Activated naive CD4-positive, alpha-beta T cell treated with Interleukin-2 at 50 U/mL for 16 hours (primary cell): ENCODE measurements at regions not wholly inside any gene's neighbourhood (a gene's known extent, or its start where the extent isn't known, plus 50 kb on each side); places are given as distances from the start of the nearest gene placed in this dataset.
"Not testable (repeated sequence)": the region's sequence is repeated elsewhere in the genome, so short reads cannot be mapped to it uniquely, and the experiment has no call there.

ENCODE experiments used
- DNase-seq: peaks from one replicate; pipeline ENCODE4 v3.0.0-alpha.2; 2020

DNA sequence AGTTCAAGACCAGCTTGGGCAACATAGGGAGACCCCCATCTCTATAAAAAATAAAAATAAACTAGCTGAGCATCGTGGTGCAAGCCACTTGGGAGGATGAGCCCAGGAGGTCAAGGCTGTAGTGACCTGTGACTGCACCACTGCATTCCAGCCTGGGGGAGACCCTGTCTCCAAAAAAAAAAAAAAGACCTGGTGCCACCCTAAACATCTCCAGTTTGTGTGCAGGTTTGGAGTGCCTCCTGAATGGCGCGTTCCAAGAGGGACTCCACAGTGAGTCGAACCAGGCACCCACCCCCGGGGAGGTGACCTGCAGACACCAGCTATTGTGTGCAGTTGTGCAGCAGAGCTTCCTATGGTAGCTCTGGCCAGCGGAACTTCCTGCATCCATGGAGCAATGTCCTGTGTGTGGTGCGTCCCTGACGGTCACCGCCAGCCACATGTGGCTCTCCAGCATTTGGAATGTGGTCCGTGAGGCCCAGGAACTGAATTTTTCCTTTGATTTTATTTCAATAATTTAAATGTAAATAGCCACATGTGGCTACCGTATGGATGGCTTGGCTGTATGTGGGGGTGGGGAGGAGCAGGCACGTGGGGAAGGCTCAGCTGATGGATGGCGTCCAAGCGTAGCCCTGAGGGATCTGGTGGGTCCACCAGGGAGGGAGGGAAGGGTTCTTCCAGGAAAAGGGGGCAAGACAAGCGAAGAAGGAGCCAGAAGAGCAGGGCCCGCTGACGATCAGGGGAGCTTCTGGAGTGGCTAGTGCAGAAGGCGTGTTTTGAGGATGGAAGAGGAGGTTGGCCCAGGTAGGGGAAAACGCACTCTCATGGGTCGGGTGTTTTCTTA lies 107.1 kb upstream of the GSE1 start:
- DNase-seq: no peak

DNA sequence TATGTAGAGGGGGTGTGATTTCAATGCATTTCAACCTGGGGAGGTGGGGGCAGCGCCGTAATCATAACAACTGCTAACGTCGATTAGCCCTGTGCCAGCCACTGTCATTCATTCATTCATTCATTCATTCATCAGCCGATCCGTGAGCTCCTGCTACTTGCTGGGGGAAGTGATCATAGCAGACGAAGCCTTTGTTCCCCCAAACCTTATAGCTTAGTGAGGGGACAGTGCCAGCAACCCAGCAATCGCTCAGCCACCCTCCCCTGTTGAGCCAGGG lies 106.5 kb upstream of the GSE1 start:
- DNase-seq: no peak

DNA sequence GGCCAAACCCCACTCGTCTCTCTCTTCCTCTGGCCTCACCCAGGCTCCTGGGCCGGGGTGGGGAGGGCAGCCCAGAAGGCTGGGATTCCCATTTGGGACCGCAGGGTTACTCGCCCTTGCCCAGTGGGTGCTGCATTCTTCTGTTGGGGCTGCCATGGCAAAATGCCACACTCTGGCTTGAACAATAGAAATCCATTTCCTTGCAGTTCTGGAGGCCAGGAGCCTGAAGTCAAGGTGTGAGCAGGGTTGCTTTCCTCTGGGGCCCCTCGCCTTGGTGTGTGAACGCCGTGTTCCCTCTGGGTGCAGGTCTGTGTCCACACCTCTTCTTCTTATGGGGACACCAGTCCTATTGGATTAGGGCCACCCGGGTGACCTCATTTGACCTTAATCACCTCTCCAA lies 105.8 kb upstream of the GSE1 start:
- no peak for DNase-seq

DNA sequence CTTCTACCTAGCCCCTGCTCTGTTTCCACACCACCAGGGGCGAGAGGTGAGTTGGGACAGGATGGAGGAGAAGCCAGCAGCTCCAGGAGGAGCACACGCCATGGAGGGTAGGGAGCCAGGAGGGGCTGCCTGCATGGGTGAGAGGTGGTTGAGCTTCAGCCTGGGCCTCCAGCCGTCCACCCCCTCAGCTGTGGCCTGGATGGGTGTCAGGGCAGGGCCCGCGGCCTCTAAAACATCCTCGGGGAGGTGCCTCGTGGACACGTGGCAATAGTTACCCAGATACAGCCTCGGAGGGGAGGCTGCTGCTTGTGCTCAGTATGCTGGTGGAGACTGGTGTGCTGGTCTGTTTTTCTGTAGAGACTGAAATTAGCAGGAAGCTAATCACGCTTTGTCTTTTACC lies 104.7 kb upstream of the GSE1 start:
- DNase-seq: no peak

DNA sequence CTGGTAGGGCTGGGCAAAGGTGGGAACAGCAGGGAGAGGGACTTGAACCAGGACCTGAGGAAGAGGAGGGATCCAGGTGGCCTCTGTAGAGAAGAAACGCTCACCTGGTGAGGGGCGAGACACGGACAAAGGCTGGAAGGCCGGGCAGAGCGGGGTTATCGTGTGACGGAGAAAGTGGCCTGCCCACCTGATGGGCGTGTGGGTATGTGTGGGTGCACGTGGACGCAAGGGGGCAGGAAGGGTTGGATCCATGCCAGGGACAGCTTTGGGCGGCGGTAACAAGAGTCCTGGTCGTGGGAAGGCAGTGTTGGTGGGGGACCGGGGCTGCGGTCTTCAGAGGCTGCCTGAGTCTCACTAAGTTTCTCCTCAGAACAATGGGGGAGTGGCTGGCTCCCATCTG lies 104.1 kb upstream of the GSE1 start:
- no peak for DNase-seq

DNA sequence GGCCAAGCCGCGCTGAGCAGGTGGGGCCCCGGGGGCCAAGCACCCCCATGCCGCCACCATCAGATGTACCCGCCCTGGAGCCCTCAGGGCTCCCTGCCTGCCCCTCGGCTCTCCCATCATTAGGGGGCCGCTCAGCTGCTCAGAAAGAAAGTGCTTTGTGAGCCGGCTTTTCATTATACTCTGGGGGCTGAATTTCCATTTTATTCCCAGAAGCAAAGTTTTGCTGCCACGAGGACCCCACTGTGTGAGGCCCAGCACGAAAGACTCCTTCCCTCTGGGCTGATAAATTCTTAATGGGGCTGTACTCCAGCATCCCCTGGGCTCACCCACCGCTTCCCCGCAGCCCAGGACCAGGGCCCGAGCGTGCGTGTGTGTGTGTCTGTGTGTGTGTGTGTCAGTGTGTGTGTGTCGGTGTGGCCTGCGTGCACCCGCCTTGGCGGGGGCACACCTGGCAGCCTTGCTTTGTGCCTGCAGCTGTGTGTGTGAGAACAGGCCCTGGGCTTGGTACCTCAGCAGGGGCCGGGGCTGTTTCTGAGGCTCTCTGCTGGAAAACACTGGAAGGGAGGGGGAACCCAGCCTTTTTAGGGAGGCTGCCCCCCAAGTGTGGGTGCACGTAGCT lies 103.0 kb upstream of the GSE1 start:
- DNase-seq: no peak

DNA sequence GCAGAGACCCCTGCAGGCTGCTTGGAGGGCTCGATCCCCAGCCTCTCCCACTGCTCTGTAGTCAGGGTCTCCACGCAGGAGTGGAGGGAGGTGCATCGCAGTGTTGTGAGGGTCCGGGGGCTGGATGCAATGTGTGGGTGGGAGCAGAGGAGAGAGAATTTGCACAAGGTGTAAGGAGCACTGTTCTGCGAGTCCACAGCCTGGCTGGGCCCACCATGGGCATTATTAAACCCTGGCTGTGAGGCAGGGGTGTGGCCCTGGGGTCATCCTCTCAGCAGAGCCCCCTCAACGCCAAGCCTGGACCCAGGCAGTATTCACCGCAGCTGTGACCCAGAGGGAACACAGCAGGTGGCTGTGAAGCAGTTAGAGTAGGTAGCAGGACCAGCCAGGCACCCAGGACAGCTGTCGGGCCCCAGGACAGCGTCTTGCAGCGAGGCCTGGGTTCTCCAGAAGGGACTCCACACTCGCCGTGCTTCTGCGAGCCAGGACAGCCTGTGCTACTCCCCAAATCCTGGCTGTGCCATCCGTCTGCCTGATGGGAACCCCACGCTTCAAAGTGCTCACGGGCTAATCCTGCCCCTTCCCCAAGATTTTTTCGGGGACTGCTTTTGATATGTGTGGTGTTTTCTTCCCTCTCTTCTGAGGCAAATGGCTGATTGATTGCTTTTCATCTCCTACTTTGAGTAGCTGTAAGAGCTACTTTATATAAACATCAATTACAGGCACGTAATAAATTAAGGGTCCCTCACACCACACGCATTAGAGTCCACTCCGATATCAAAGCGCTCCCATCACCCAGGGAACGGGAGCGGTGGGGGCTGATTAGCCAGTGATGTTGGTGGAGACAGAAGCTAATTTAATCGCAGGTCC lies 100.9 kb upstream of the GSE1 start:
- no peak for DNase-seq

DNA sequence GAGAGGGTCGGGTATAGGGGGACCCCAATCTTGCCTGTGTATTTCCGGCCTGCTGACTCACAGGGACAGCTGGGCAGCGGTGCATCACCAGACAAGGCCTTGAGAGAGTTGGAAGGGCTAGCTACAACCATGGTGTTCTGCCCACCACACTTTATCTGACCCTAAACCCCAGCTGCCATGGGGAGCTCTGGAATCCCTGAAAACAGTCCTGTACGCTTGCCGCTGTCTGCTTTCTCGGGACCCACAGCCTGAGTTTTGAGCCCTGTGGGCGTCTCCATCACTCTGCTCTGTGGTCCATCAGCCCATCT lies 100.4 kb upstream of the GSE1 start:
- no peak for DNase-seq

DNA sequence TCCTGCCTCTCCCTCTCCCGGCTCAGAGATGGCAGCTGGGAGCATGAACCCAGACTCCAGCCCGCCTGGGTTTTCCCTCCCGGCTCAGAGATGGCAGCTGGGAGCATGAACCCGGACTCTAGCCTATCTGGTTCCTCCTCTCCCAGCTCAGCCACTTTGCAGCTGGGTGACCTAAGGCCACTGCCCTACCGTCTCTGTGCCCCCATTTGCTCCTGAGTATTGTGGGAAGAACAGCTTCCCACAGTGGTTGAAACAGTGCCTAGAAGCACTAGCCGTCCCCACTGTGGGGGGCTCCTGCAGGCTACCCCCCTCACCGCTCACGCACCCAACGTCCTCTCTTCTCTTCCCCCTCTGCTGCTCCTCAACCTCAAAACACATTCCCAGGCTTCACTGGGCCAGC lies 99.9 kb upstream of the GSE1 start:
- DNase-seq: no peak

DNA sequence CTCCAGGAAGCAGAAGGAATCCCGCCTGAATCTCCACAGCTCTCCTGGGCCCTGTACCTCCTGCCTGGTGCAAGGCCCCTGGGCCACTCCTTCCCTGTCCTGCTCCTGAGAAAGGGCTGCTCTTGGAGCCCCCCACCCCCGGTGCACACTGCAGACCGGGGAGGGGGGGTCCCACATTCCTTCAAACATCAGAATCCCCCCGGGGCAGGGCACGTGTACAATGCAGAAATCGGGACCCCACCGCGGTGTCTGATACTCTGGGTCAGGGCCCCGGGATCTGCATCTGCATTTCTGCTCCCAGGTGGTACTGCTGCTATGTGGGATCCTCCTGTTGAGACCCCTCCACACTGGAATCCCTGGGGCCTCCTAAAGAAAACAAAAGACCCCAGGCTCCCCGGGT lies 99.5 kb upstream of the GSE1 start:
- no peak for DNase-seq

DNA sequence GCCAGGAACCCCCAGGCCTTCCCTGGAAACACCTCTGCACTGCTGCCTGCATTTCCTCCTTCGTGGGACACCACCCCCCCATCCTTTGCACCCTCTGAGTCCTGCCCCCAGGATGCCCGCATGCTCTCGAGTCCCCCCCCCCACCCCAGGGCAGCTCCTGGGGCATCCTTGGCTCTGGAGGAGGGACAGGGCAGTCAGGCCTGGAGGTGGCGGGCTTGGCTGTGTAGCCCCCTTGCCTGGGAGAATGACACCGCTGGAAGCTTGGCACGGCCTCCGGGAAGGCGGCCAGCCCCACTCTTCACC lies 98.9 kb upstream of the GSE1 start:
- DNase-seq: no peak

DNA sequence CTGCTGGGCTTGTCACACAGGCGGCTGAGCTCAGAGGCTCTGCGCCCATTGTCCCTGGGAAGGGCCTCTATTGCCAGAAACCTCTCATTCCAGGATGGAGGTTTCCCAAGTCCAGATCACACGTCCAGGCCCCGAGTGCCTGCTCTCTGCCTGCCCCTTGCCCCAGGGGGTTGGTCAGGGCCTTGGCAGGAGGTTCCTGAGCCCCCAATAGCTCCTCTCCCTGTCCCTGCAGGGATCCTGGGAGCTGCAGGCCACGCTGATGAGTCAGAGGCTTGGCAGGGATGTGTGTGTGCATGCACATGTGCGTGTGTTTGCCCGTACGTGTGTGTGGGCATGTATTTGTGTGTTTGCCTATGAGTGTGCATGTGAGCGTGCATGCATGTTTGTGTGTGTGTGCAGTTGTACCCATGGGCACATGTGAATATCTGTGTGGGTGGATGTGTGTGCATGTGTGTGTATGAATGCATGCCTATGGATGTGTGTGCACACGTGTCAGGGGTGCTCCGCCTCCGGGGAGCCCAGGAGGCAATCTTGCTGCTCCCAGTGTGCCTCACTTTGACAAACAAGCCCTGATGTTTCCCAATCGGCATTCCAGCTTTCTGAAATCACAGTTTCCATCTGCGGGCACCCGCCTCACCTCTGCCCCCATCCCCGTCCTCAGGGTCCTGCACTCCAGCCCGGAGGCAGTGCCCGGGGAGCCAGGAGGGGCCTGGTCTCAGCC lies 98.4 kb upstream of the GSE1 start:
- no peak for DNase-seq

DNA sequence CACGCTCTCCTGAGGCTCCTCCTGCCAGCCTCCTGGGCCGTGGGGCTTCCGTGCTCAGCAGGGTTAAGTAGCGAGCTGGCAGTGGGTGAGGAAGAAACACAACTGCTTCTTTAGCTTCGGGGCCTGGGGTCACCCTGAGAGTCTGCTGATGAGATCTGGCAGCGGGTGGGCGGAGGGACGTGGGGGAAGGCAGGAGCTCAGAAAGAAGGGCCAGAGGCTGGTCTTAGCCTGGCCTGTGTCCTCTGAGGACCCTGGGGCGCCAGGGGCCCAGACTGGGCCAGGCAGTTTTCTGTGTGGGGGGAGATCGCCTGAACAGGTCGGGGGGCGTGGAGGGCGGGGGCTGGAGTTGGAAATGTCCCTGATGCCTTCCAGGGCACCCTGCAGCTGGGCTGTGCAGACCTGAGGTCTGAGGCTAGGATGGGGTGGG lies 97.8 kb upstream of the GSE1 start:
- no peak for DNase-seq

DNA sequence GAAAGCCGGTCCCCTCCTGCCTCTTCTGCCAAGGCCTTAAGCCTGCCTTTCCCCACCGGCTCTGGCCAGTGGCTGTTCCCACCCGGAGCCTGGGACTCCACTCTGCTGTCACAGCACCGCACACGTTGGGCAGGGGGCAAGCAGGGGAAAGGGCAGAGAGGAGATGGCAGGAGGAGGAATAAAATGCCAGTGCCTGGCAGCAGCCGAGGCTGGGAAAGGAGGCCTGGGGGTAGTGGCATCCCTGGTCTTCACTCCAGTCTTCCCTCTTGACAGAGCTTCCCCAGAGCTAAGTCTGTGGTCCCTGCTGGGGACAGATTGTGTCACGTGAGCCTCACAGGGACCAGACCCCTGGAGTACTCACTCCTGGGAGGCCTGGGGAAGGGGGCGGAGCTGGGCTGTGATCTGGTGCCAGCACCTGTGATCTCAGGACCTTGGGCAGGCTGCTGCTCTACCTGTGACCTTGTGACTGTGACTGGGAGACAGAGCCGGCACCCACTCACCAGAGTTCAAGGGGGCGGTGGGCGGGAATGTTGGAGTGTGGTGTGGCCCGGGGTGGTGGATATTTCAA lies 97.2 kb upstream of the GSE1 start:
- DNase-seq: no peak

DNA sequence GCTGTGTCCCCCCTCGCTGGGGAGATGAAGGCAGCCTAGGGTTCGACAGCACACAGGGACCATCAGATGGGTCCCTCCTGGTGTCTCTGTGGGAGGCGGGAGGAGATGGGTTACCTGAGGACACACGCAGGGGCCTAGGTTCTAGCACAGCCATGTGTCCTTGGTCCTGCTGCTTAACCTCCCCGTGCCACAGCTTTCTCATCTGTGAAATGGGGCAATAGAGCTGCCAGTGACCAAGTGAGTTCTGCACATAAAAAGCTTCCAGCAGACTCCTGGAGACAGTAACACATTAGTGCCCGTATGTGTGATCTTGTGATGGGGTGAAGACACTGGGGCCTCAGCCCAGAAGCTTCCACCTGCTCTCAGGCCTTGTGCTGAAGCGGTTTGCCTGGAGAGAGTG lies 96.0 kb upstream of the GSE1 start:
- DNase-seq: no peak

DNA sequence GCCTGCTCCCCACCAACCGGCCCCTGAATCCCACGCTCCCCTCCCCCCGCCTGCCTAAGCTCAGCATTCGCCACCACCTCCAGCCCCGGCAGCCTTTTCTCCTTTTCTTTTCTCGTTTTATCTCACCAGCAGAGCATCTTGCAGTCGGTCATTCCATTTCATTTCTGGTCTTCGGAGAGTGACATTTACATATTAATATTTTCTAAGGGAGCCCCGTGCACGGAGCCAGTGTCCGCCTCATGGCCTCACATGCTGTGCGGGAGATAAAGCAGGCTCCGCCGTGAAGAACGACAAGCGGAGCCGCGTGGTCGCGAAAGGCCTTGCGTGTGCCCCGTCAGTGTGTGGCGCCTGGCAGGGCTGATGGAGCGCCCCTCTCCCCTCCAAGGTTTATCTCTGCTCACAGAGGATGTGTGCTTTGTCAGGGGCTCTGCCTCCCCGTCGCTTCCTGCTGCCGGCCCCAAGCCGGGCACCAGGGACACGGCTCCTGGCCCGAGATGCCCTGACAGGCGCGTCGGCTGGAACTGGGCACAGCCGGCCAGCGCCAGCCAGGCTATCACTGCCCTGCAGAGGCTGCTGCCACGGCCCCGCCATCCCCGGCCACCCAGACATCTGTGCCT lies 95.5 kb upstream of the GSE1 start:
- no peak for DNase-seq

DNA sequence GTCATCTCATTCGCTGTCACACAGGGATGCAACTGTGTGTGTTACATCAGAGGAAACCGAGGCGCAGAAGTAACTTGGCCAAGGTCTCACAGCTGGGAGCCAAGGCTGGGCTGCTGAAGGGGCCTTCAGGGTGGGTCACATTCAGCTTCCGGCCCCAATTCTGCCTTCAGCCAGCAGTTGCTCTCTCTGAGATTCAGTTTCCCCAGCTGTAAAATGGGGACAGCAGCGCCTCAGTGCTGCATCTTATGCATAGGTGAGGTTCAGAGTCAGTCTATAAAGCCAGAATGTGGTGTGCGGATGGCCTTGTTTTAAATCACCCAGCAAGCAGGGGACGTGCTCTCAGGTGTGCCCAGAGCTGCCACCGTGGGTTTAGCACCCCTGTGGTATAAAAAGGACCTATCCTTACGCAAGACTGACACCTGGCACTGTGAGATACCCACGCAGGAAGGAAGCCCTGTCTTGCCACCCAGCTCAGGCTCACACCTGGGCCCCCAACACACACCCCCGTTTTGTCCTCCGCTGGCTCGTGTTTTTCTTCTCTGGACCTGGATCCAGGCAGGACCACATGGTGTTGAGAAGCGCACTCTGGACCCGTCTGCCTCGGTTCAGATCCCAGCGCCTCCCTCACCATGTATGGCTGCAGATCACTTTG lies 94.6 kb upstream of the GSE1 start:
- DNase-seq: no peak

DNA sequence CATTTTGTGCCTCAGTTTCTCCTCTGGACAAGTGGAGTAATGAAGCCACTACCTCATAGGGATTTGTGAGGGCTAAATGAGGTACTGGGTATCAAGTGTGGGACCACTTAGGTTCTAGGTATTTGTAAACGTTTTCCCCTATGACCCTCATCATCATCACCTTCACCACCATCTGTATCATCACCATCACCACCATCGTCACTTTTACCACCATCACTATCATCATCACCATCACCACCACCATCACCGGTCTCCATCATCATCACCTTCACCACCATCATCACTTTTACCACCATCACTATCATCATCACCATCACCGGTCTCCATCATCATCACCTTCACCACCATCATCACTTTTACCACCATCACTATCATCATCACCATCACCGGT lies 94.1 kb upstream of the GSE1 start:
- DNase-seq: not testable (repeated sequence)

DNA sequence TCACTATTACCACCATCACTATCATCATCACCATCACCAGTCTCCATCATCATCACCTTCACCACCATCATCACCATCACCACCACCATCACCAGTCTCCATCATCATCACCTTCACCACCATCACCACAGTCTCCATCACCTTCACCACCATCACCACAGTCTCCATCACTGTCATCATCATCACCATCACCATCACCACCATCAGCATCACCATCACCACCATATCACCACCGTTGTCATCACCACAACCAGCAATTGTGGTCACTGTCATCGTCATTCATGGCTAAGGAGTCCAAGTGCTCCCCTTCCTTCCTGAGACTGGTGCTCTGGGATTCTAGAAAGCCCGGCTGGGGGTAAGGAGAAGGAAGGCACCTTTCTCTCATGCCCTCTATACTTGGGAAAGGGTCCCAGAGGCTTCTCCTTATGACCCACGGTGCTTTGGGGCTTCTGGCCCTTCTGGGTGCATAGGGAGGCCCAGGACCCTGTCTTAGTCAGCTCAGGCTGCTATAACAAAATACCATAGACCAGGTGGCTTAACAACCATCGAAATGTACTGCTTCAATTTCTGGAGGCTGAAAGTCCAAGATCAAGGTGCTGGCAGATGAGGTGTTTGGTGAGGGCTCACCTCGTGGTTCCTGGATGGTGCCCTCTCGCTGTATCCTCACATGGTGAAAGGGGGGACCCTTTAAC lies 93.4 kb upstream of the GSE1 start:
- DNase-seq: no peak

DNA sequence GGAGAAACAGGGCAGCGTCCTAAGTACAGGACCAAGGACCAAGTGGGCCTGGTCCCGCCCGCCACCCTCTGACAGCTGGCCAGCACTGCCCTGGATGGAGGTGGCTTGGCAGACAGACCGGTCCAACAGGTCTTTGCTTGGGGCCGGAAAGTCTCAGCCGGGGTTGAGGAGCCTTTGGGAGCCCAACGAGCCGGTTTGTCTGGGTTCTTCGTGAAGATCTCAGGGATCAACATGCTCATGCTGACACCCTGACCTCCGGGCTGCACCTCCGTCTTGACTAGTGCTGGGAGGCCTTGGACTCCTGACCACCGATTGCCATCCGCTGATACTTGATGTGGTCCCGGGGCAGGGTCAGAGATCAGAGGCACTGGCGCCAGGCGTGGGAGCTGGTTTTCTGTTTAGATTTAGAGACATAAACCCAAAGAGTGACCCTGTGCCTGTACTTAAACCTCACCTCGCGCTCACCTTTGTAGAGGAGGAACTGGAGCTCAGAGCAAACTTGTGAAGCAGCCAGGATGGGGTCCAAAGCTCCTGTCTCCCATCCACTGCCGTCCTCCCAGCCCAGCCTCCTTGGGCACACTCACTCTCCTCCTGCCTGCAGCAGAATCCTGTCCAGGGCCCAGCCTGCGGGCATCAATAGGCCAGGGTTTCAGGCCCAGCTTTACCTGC lies 92.1 kb upstream of the GSE1 start:
- DNase-seq: no peak
